Left ventricle myocardium superior (tissue), 1 donor: ENCODE measurements at regions not wholly inside any gene's neighbourhood (a gene's known extent, or its start where the extent isn't known, plus 50 kb on each side); places are given as distances from the start of the nearest gene placed in this dataset.
"Not testable (repeated sequence)": the region's sequence is repeated elsewhere in the genome, so short reads cannot be mapped to it uniquely, and the experiment has no call there.

Experiments used
- ATAC-seq: fragments of 200-7000 bp; cut with Tn5 transposase; one replicate; pipeline ENCODE4 v1.9.1; 2020; ENCODE audit warnings: mild to moderate bottlenecking, moderate library complexity
- DNase-seq: peaks from one replicate; pipeline ENCODE4 v3.0.0-alpha.2; 2020
- intact Hi-C: fragments of 100-400 bp; cut with micrococcal nuclease; formaldehyde crosslinking; loops from one replicate; pipeline ENCODE4 v1.11.0; 2022
- donor health status: DM: no; HTN: yes; CAD: no; lungs with severe emphysema.

- ATAC-seq (no peak), DNase-seq (no peak)
- intact Hi-C loops, result no loop called here
These were observed 192.3 kb upstream of the C2CD4B start for GRCh38 chr15:62357431-62357830.

GRCh38 chr15:62359416-62359815 lies 194.3 kb upstream of the C2CD4B start:
- intact Hi-C loops, result no loop called here
- DNase-seq (no peak), ATAC-seq (no peak)

GRCh38 chr15:62360332-62361097 lies 195.4 kb upstream of the C2CD4B start:
- DNase-seq (peak; percentile 34), ATAC-seq (no peak)
- intact Hi-C loops, result no loop called here

GRCh38 chr15:62362144-62362543 lies 197.1 kb upstream of the C2CD4B start:
- intact Hi-C loops, result no loop called here
- DNase-seq, result no peak
- no peak for ATAC-seq

- ATAC-seq, result no peak
- intact Hi-C loops, result no loop called here
These were observed 197.5 kb upstream of the C2CD4B start for GRCh38 chr15:62362608-62363007.

GRCh38 chr15:62363913-62364312 lies 198.8 kb upstream of the C2CD4B start:
- ATAC-seq (no peak), DNase-seq (no peak)
- intact Hi-C loops, result no loop called here

More at GRCh38 chr15:62362608-62363007, 197.5 kb upstream of the C2CD4B start:
- DNase-seq, result no peak

- intact Hi-C loops, result no loop called here
- DNase-seq (no peak), ATAC-seq (no peak)
These were observed 200.8 kb upstream of the C2CD4B start for GRCh38 chr15:62365795-62366442.

GRCh38 chr15:62369454-62369853 lies 204.4 kb upstream of the C2CD4B start:
- DNase-seq (no peak), ATAC-seq (no peak)
- intact Hi-C loops, result no loop called here

- intact Hi-C loops, DNase-seq, ATAC-seq: not testable (repeated sequence)
These were observed 206.6 kb upstream of the C2CD4B start for GRCh38 chr15:62371683-62372082.

GRCh38 chr15:62377736-62378480 lies 212.8 kb upstream of the C2CD4B start:
- no peak for ATAC-seq
- intact Hi-C loops, result no loop called here

GRCh38 chr15:62378772-62379498 lies 213.8 kb upstream of the C2CD4B start:
- intact Hi-C loops, result no loop called here
- no peak for ATAC-seq

More at GRCh38 chr15:62377736-62378480, 212.8 kb upstream of the C2CD4B start:
- DNase-seq, result no peak

GRCh38 chr15:62380011-62380410 lies 214.9 kb upstream of the C2CD4B start:
- no peak for ATAC-seq
- no peak for DNase-seq
- intact Hi-C loops, result no loop called here

More at GRCh38 chr15:62378772-62379498, 213.8 kb upstream of the C2CD4B start:
- no peak for DNase-seq

GRCh38 chr15:62382046-62382445 lies 217.0 kb upstream of the C2CD4B start:
- no peak for DNase-seq
- ATAC-seq, result no peak
- intact Hi-C loops, result no loop called here

- intact Hi-C loops, result loop anchor here (10.0 kb wide), 2 partner anchors 165 to 265 kb away; no protein-coding TSS in a partner anchor
- ATAC-seq, result peak; percentile 87
- peak; percentile 85 for DNase-seq
These were observed 225.1 kb upstream of the C2CD4B start, which contains the start of gene TLN2 for GRCh38 chr15:62389885-62390790. Gene TLN2, plus strand, starts transcription at chr15:62390550.

- DNase-seq (peak; percentile 67), ATAC-seq (peak; percentile 63)
- intact Hi-C loops, result loop anchor here (10.0 kb wide), 2 partner anchors 164 to 264 kb away; no protein-coding TSS in a partner anchor
These were observed 225.9 kb upstream of the C2CD4B start for GRCh38 chr15:62390791-62391640.

- intact Hi-C loops, result loop anchor here (10.0 kb wide), 2 partner anchors 163 to 263 kb away; no protein-coding TSS in a partner anchor
- peak; percentile 88 for ATAC-seq
- peak; percentile 80 for DNase-seq
These were observed 226.7 kb upstream of the C2CD4B start for GRCh38 chr15:62391641-62392262.

GRCh38 chr15:62392376-62392775 lies 227.3 kb upstream of the C2CD4B start:
- intact Hi-C loops, result loop anchor here (10.0 kb wide), 2 partner anchors 162 to 262 kb away; no protein-coding TSS in a partner anchor
- DNase-seq (peak; percentile 32), ATAC-seq (peak; percentile 35)
